Fibroblast of lung (primary cell): ENCODE measurements at regions not wholly inside any gene's neighbourhood (a gene's known extent, or its start where the extent isn't known, plus 50 kb on each side); places are given as distances from the start of the nearest gene placed in this dataset.

Experiments used
- DNase-seq, 2 donors: peaks; one replicate each; pipeline versions ENCODE4 v3.0.0 to v3.0.0-alpha.2; 2010; ENCODE audit warnings: low read depth in 2 of 2
- H2AFZ ChIP-seq: 2 replicates; pipeline ENCODE4 v1.5.1; 2012; ENCODE audit warnings: low read length, control low read depth, inconsistent platforms
- H3K27ac ChIP-seq: 2 replicates; pipeline ENCODE4 v1.5.1; 2011; ENCODE audit warnings: low read length, control low read depth; ENCODE audit not compliant: insufficient read depth
- H3K27me3 ChIP-seq: 2 replicates; pipeline ENCODE4 v1.5.1; 2011; ENCODE audit warnings: mild to moderate bottlenecking, low read length; ENCODE audit not compliant: control insufficient read depth, insufficient read depth
- H3K36me3 ChIP-seq: 2 replicates; pipeline ENCODE4 v1.5.1; 2011; ENCODE audit warnings: low read length; ENCODE audit not compliant: control insufficient read depth, insufficient read depth
- H3K4me1 ChIP-seq: 2 replicates; pipeline ENCODE4 v1.5.1; 2011; ENCODE audit warnings: low read length; ENCODE audit not compliant: control insufficient read depth, insufficient read depth; ENCODE audit errors: extremely low read depth
- H3K4me2 ChIP-seq: 2 replicates; pipeline ENCODE4 v1.5.1; 2011; ENCODE audit warnings: low read length, control low read depth; ENCODE audit not compliant: insufficient read depth; ENCODE audit errors: extremely low read depth
- H3K4me3 ChIP-seq, 4 experiments: fragments of 200-600 bp in 1 of 4; sonication (generic) in 1 of 4; replicated peaks in 1 of 4; 2 replicates each; pipeline ENCODE4 v1.5.1; 2011 to 2016; ENCODE audit warnings: low read length in 4 of 4, low read depth in 3 of 4, mild to moderate bottlenecking in 3 of 4, control low read depth in 2 of 4, inconsistent platforms in 1 of 4, mixed read lengths in 1 of 4; ENCODE audit not compliant: insufficient read depth in 1 of 4; ENCODE audit errors: control extremely low read depth in 1 of 4
- H3K79me2 ChIP-seq: 2 replicates; pipeline ENCODE4 v1.5.1; 2012; ENCODE audit warnings: mild to moderate bottlenecking, low read length, inconsistent platforms; ENCODE audit not compliant: control insufficient read depth, insufficient read depth
- H3K9ac ChIP-seq: 2 replicates; pipeline ENCODE4 v1.5.1; 2011; ENCODE audit warnings: mild to moderate bottlenecking, low read length, control low read depth; ENCODE audit not compliant: insufficient read depth
- H3K9me3 ChIP-seq: 2 replicates; pipeline ENCODE4 v1.5.1; 2012; ENCODE audit warnings: low read depth, low read length; ENCODE audit not compliant: control insufficient read depth, insufficient read depth
- H4K20me1 ChIP-seq: 2 replicates; pipeline ENCODE4 v1.5.1; 2011; ENCODE audit warnings: low read length; ENCODE audit not compliant: control insufficient read depth, insufficient read depth; ENCODE audit errors: extremely low read depth
- EZH2 ChIP-seq: IDR thresholded peaks from 2 replicates; pipeline ENCODE4 v1.5.1; 2012; ENCODE audit warnings: low read length, control low read depth, mild to moderate bottlenecking; ENCODE audit errors: missing control alignments
- TF ChIP-seq, protein P1 (sequence below), 2 donors: IDR thresholded peaks in 1 of 2; conservative IDR thresholded peaks in 1 of 2; 1 replicate in 1 of 2; 2 replicates in 1 of 2; pipeline ENCODE4 v1.5.1; 2011 to 2012; ENCODE audit warnings: low read length in 2 of 2, control low read depth in 1 of 2, inconsistent platforms in 1 of 2, low read depth in 1 of 2, mild to moderate bottlenecking in 1 of 2

DNA sequence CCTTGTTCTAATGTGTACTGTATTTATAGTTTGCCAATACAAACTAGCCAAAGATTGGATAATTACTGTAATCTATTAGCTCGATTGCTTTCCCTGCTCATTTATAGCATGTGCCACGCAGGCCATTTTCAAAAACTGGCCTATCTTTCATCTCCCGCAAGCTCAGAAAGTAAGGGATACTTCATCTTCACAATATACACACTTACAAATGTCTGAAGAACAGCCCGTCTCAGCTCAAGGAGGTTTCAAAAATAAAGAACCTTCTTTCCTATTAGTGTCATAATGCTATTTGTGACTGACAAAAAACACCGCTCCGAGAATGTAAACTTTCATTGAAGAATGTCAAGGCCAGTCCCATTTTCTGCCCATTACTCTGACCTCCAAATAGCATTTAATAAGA lies 306.4 kb upstream of the ZNF507 start:
- H3K4me3 ChIP-seq = no peak overlapping the region
- H3K36me3 ChIP-seq = no peaks in the 10 kb centered on the region
- H3K27ac ChIP-seq = no peak overlapping the region
- no peaks in the 10 kb centered on the region for H3K4me1 ChIP-seq
- H3K27me3 ChIP-seq = no peaks in the 10 kb centered on the region
- no peak overlapping the region for H3K9ac ChIP-seq
- no peak overlapping the region for H3K4me2 ChIP-seq
- no peak for DNase-seq
- no peaks in the 10 kb centered on the region for H3K79me2 ChIP-seq
- H2AFZ ChIP-seq = no peak overlapping the region
- no peaks in the 10 kb centered on the region for H4K20me1 ChIP-seq
- no peaks in the 10 kb centered on the region for H3K9me3 ChIP-seq
- TF ChIP-seq, protein P1, sequence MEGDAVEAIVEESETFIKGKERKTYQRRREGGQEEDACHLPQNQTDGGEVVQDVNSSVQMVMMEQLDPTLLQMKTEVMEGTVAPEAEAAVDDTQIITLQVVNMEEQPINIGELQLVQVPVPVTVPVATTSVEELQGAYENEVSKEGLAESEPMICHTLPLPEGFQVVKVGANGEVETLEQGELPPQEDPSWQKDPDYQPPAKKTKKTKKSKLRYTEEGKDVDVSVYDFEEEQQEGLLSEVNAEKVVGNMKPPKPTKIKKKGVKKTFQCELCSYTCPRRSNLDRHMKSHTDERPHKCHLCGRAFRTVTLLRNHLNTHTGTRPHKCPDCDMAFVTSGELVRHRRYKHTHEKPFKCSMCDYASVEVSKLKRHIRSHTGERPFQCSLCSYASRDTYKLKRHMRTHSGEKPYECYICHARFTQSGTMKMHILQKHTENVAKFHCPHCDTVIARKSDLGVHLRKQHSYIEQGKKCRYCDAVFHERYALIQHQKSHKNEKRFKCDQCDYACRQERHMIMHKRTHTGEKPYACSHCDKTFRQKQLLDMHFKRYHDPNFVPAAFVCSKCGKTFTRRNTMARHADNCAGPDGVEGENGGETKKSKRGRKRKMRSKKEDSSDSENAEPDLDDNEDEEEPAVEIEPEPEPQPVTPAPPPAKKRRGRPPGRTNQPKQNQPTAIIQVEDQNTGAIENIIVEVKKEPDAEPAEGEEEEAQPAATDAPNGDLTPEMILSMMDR (conservative IDR thresholded peaks at IDR 0.05 in 1 of 2, IDR thresholded peaks at IDR 0.05 in 1 of 2; ENCODE audit: low read depth in 1 of 2, low read length in 2 of 2) = no peak
- no peak for TF ChIP-seq EZH2

DNA sequence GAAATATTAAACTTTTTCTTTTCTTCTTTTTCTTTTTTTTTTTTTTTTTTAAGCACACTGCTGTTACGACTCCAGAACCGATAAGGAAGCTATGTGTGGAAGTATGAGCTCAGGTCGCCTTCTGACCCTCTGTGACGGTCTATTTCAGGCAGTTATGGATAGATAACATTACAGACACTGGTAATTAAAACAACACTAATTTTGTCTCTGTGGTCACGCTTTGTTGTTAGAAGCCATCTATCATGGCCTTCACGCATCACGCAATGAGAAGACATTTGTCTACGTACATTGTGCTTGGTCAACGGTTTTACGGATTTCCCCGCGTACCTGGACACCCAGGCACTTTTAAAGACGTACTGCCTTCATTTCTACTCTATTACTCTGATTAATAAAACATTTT lies 306.0 kb upstream of the ZNF507 start:
- Histone ChIP-seq H3K9ac (no peak overlapping the region), H3K27me3 (no peaks in the 10 kb centered on the region), H3K36me3 (no peaks in the 10 kb centered on the region), H3K4me2 (no peak overlapping the region), H3K4me1 (no peaks in the 10 kb centered on the region), H3K27ac (no peak overlapping the region), H3K9me3 (no peaks in the 10 kb centered on the region), H3K79me2 (no peaks in the 10 kb centered on the region), H2AFZ (no peak overlapping the region), H4K20me1 (no peaks in the 10 kb centered on the region), H3K4me3 (no peak overlapping the region)
- TF ChIP-seq, protein P1 (conservative IDR thresholded peaks at IDR 0.05 in 1 of 2, IDR thresholded peaks at IDR 0.05 in 1 of 2; ENCODE audit: low read depth in 1 of 2, low read length in 2 of 2) = no peak
- no peak for TF ChIP-seq EZH2
- DNase-seq = no peak

DNA sequence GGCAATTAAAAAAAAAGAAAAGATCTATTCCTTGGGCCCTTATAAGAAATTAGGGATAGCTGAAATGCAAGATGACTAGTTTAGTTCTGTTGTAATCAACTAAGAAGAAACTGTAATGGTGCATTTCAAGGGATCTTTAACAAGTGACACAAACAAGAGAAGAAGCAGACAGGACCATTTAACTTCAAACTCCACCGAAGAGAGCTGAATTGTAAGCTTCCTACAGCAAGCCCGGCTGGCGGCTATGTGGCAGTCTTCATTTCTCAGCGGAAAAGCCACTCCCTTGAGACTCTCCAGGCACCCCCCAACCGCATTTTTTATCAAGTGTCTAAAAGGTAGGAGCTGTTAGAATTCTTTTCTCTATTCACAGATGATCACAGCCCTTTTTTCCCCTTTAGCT lies 305.2 kb upstream of the ZNF507 start:
- Histone ChIP-seq H3K4me2 (no peak overlapping the region), H4K20me1 (no peaks in the 10 kb centered on the region), H3K36me3 (no peaks in the 10 kb centered on the region), H3K9ac (no peak overlapping the region), H2AFZ (no peak overlapping the region), H3K4me3 (no peak overlapping the region), H3K79me2 (no peaks in the 10 kb centered on the region), H3K4me1 (no peaks in the 10 kb centered on the region), H3K27ac (no peak overlapping the region), H3K9me3 (no peaks in the 10 kb centered on the region), H3K27me3 (no peaks in the 10 kb centered on the region)
- TF ChIP-seq EZH2 = no peak
- TF ChIP-seq, protein P1 (conservative IDR thresholded peaks at IDR 0.05 in 1 of 2, IDR thresholded peaks at IDR 0.05 in 1 of 2; ENCODE audit: low read depth in 1 of 2, low read length in 2 of 2) = no peak
- no peak for DNase-seq
